ENCODE measurements at regions not wholly inside any gene's neighbourhood (a gene's known extent, or its start where the extent isn't known, plus 50 kb on each side); places are given as distances from the start of the nearest gene placed in this dataset.

- TF ChIP-seq CTCF (IDR thresholded peaks at IDR 0.05 in 8 of 11, conservative IDR thresholded peaks at IDR 0.05 in 3 of 11) = no peak
- TF ChIP-seq POLR2A (IDR thresholded peaks at IDR 0.05) = no peak
- no peak for TF ChIP-seq POLR2AphosphoS5 (IDR thresholded peaks at IDR 0.05)
These were observed 117.7 kb downstream of the GAS1 start for GRCh38 chr9:86829496-86830046.

All from spleen (tissue), 7 donors.